Globus pallidus (tissue), 1 donor: ENCODE measurements at regions not wholly inside any gene's neighbourhood (a gene's known extent, or its start where the extent isn't known, plus 50 kb on each side); places are given as distances from the start of the nearest gene placed in this dataset.
"Not testable (repeated sequence)": the region's sequence is repeated elsewhere in the genome, so short reads cannot be mapped to it uniquely, and the experiment has no call there.

Source experiments
- DNase-seq: peaks from one replicate; pipeline ENCODE4 v3.0.0-alpha.2; 2015; ENCODE audit warnings: low spot score

DNA sequence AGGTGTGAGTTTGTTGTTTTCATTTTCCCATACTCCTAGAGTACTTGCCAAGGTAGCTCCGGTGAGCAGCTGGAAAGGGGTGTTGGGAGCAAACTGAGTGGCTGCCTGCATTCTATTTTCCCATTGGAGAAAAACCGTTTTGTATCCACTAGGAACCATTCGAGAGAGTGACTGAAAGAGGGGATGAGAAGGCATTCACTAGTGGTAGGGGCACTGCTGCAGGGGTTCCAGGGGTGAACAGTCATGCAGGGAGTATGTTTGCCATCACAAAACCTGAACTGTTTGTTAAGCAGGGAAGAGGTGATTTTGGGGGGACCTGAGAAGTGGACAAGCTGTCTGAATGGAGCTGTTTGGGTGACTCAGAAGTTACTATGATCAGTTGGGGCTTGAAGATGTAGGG, 367.5 kb upstream of the SFSWAP start:
- not testable (repeated sequence) for DNase-seq

- DNase-seq = not testable (repeated sequence)
These were observed 366.0 kb upstream of the SFSWAP start for GRCh38 chr12:131344715-131345520.

GRCh38 chr12:131345521-131346436, 365.1 kb upstream of the SFSWAP start:
- DNase-seq = no peak

- no peak for DNase-seq
These were observed 364.1 kb upstream of the SFSWAP start for GRCh38 chr12:131346555-131347344.

DNA sequence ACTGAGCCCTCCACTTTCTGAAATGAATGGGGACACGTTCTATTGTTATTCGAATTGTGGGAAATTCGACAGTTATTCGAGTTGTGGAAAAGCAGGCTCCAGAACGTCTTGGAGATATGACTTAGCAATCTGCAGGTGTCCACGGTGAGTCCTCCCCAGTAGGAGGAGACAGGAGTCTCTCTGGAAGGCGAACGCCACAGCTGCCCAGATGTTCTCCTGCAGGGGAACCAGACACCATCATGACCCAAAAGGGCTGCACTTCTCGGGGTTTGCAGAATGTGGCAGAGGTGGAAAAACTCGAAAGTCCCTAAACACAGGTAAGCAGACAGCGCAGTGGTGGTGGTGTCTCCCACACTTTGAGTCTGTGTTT, 363.6 kb upstream of the SFSWAP start:
- no peak for DNase-seq

- DNase-seq = no peak
These were observed 363.2 kb upstream of the SFSWAP start for GRCh38 chr12:131347732-131348131.

- no peak for DNase-seq
These were observed 362.7 kb upstream of the SFSWAP start for GRCh38 chr12:131348231-131348630.

GRCh38 chr12:131348646-131349045, 362.2 kb upstream of the SFSWAP start:
- no peak for DNase-seq

DNA sequence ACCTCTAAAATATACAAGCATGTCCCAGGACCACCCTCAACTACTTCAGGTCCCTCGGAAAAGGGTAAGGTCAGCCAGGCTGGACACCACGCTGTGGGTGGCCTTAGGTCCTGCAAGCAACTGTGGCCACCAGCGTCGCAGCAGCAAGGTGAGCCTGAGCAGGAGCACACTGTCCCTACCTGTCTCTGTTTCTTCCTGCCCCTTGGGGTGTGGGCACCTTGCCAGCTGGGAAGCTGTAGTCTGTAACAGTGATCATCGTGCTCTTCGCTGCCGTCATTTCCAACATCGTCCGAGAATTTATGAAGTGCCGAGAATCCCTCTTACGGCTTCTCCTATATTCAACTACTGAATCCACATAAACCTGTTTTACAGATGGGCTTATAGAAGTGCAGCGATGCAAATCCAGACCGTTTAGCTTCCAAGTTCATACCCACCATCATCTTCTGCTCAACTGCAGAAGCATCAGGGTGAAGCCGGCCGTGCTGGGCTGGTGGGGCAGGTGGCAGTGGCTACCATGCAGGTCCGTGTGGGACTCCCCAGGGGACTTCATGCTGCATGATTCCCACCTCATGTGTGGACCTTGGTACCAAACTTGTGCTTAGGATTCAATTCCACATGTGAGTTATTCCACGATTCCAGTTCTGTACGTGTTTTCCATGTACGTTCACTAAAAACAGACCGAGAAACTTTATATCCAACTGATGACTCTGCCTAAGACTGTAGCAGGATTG, 361.3 kb upstream of the SFSWAP start:
- DNase-seq = no peak

DNA sequence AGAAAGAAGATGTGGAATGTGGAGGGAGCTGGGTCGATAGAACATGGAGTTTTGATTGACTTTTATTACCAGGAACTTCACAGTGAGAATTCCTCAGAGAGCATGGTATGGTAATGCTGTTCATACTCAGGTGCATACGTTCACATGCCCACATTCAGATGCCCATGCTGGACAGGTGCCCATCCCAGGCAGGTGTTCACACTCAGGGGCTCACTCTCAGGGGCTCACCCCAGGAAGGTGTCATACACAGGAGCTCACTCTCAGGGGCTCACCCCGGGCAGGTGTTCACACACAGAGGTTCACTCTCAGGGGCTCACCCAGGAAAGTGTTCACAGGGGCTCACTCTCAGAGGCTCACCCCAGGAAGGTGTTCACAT, 360.0 kb upstream of the SFSWAP start:
- no peak for DNase-seq

DNA sequence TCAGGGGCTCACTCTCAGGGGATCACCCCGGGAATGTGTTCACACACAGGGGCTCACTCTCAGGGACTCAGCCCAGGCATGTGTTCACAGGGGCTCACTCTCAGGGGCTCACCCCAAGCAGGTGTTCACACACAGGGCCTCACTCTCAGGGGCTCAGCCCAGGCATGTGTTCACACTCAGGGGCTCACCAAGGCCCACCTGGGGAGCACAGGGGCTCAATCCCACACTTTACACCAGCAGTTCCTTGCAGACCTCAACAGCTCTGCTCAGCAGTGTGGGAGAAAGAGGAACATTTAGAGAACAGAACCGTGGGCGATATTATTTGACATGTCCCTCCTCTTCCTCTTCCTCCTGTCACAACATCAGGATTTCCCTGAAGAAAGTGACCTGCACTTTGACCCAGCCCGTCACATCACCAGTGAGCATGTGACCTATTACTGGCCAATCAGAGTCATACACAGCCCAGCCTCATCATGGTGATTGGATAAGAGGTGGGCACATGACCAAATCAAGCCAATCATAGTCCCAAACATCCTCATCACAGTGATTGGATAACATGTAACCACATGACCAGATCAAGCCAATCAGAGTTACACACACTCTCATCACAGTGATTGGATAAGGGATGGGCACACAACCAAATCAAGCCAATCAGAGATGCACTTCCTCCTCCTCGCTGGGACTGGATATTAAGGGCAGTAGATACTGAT, 359.4 kb upstream of the SFSWAP start:
- no peak for DNase-seq

DNA sequence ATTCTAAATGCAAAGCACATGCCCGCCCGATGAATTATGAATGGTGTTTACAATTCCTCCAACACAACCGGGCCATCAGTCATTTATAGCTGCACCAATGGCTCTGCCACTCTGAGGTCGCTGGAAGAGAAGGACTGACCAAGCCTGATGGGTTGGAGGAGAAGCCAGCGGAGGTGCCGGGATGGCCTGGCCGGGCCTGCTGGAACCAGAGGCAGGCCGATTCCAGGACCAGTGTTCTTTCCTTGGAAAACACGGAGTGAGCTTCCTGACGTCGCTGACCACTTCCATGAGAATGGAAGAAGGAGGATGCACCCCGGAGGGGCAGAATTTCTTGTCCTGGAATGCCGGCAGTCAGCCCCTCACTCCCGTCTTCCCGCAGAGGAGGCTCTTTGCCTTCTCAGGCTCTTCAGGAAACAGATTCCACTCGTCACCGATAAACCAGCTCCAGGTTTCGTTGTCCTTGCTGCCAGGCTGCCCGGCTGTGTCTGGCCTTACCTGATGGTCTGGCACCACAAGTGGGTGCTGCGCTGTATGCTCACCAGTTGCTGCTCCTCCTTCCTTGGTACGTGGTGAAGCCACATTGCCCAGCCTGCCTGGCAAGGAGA, 358.5 kb upstream of the SFSWAP start:
- no peak for DNase-seq

DNA sequence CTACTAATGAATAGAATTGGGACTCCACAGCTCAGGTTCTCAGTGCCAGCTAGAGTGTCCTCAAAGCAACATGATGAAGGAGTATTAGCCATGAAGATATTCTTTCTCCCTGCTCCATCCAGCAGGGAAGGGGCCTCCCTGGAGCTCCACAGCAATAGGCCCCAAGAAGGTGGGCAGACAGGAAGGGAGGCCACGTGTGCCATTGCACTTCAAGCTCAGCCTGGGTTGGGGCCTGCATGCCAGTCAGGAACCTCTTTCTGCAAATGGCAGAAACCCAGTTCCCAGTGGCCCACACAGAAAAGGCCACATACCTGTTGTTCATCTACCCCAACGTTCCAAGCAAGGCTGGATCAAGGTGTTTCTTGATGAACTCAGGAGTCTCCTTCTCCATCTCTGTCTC, 357.5 kb upstream of the SFSWAP start:
- no peak for DNase-seq

DNA sequence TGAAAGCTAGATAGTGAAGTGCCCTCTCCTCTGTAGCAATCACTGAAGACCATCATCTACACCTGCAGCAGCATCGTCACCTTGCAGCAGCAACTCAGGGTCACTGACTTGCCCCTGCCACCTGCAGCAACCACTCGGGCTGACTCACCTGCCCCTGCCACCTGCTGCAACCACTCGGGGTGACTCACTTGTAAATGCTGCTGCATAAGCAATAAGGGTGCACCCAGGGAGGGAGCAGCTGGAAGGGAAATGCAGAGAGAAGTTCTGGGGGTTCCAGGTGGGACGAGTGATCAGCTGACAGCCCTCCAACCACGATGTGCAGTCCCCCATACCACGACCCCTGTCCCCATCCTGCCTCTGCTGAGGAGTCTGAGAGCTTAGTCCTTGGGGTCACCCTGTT, 357.1 kb upstream of the SFSWAP start:
- DNase-seq = no peak

DNA sequence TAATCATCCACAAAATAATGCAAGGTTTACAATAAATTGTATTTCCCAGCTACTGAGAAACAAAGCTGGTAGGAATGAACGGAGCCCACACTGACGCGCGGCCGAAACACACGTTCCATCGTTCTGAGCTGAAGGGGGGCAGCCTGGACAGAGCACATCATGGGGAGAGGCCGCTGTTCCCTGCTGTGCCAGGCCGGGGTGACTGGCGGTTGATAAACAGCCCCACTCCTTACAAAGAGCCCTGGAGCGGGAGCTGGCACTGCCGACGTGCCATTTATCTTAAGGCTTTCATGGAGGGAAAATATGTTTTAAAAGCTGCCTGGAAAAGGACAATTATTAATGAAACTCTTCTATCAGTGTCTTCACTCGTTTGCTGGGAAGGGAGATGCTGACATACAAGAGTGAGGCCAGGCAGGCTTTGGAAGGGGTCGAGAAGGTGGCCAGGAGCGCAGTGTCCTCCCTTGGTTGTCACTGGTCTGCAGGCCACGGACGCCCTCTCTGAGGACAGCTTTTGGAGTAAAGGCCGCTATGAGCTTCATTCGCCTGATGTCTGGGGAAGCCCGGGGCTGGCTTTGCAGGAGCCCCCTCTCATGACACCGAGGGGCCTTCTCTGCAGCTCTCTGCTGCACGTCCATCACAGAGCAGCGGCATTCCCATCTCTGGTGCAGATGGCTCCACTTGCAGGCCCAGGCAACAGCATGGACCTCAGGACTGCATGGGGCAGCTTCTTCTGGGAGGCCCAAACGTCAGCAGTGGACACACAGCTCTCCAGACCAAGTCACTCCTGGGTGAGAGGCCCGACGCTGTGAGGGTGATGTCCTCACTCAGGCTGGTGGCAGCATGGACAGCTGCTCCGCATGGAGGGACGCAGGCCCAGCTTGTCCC, 355.3 kb upstream of the SFSWAP start:
- DNase-seq = no peak

GRCh38 chr12:131356485-131357184, 354.3 kb upstream of the SFSWAP start:
- no peak for DNase-seq

DNA sequence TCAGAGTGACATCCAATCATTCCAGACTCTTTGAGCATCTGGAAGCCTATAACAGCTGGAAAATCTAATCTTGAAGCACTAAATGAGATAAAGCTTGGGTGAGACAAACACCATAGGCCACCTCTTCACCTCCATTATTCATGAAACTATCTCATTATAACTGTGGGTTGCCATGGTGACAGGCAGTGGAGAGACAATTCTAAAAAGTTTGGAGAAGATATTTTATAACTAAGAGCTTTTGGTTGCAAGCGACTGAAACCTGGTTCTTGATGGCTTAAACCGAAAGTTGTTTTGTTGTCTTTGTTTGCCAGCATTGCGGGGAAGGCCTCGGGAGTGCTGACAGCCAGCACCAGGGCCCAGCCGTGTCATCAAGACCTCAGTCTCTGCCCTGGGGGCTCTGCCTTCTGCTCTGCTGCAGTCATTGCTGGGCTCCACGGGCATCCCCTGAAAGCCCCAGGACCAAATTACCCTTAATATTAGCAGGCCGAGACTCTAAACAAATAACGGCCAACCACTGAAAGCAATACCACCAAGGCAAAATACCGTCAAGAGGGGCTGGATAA, 353.6 kb upstream of the SFSWAP start:
- DNase-seq = no peak

- DNase-seq = no peak
These were observed 353.0 kb upstream of the SFSWAP start for GRCh38 chr12:131357920-131358319.
